GM12878 (cell line): ENCODE measurements at regions not wholly inside any gene's neighbourhood (a gene's known extent, or its start where the extent isn't known, plus 50 kb on each side); places are given as distances from the start of the nearest gene placed in this dataset.

Source experiments
- ATAC-seq: fragments of 200-7000 bp; cut with Tn5 transposase; 3 replicates; pipeline ENCODE4 v1.9.1; 2020; ENCODE audit warnings: mild to moderate bottlenecking, moderate library complexity
- BruUV-seq: library from RNA; stranded (reverse); fragments of 400-500 nt; replicated peaks from 2 replicates; lab custom pipeline; 2021; lab: Mats Ljungman, UMichigan
- CTCF ChIA-PET: fragments of 300-600 bp; sonication (Branson Sonifier 250); formaldehyde crosslinking; extraction: SDS; loops from one replicate; lab custom pipeline; 2021; ENCODE audit warnings: inconsistent platforms; lab: Yijun Ruan, JAX
- POLR2A ChIA-PET: fragments of 350-600 bp; formaldehyde crosslinking; extraction: SDS; loops from one replicate; lab custom pipeline; 2021; ENCODE audit warnings: inconsistent platforms; lab: Charles Lee
- RAD21 ChIA-PET: fragments of 300-600 bp; sonication (Branson Sonifier 250); formaldehyde crosslinking; loops from one replicate; lab custom pipeline; 2023; ENCODE audit warnings: antibody characterized with exemption; ENCODE audit not compliant: unreplicated experiment; lab: Charles Lee
- SMC1A ChIA-PET: fragments of 300-600 bp; sonication (Branson Sonifier 250); formaldehyde crosslinking; loops from one replicate; lab custom pipeline; 2023; ENCODE audit not compliant: unreplicated experiment, uncharacterized antibody; lab: Charles Lee
- DNase-seq: peaks from one replicate; pipeline ENCODE4 v3.0.0-alpha.2; 2011; ENCODE audit warnings: low read depth, low spot score
- FAIRE-seq: peaks from 3 replicates; lab custom pipeline; 2011; peaks lifted over from hg19 to GRCh38; lab: Jason Lieb, UNC
- H2AFZ ChIP-seq: 2 replicates; pipeline ENCODE4 v1.6.0; 2011; ENCODE audit warnings: low read depth, low read length, control low read depth; ENCODE audit not compliant: control insufficient read depth
- H3K27ac ChIP-seq: 2 replicates; pipeline ENCODE4 v1.5.1; 2011; ENCODE audit warnings: control low read depth; ENCODE audit not compliant: control insufficient read depth, insufficient read depth
- H3K27me3 ChIP-seq, 2 experiments: replicated peaks in 1 of 2; 2 replicates each; pipeline versions ENCODE4 v1.6.0 to v1.6.1; 2011; ENCODE audit warnings: low read length in 1 of 2; ENCODE audit not compliant: control insufficient read depth in 2 of 2, insufficient read depth in 2 of 2
- H3K36me3 ChIP-seq, 2 experiments: 2 replicates each; pipeline ENCODE4 v1.5.1; 2011; ENCODE audit warnings: low read length in 1 of 2; ENCODE audit not compliant: control insufficient read depth in 2 of 2, insufficient read depth in 2 of 2
- H3K4me1 ChIP-seq: 2 replicates; pipeline ENCODE4 v1.6.1; 2011; ENCODE audit warnings: mild to moderate bottlenecking, low read length, moderate library complexity, mixed read lengths; ENCODE audit not compliant: control insufficient read depth, insufficient read depth
- H3K4me2 ChIP-seq: 2 replicates; pipeline ENCODE4 v1.6.0; 2011; ENCODE audit warnings: control low read depth; ENCODE audit not compliant: control insufficient read depth, insufficient read depth
- H3K4me3 ChIP-seq: fragments of 200-600 bp; sonication (generic); 2 replicates; pipeline ENCODE4 v1.5.1; 2016
- H3K79me2 ChIP-seq: 2 replicates; pipeline ENCODE4 v1.6.0; 2011; ENCODE audit warnings: low read length; ENCODE audit not compliant: control insufficient read depth, insufficient read depth
- H3K9ac ChIP-seq: 2 replicates; pipeline ENCODE4 v1.8.0; 2011; ENCODE audit warnings: low read length, control low read depth, mixed read lengths; ENCODE audit not compliant: control insufficient read depth, insufficient read depth
- H3K9me3 ChIP-seq: replicated peaks from 3 replicates; pipeline ENCODE4 v1.5.1; 2011; ENCODE audit warnings: mild to moderate bottlenecking, low read length; ENCODE audit not compliant: control insufficient read depth, insufficient read depth
- H4K20me1 ChIP-seq: 2 replicates; pipeline ENCODE4 v1.6.0; 2011; ENCODE audit not compliant: control insufficient read depth, insufficient read depth
- ATF7 ChIP-seq: fragments of 450-650 bp; IDR thresholded peaks from 2 replicates; pipeline ENCODE4 v1.6.1; 2016; ENCODE audit warnings: low read depth, mild to moderate bottlenecking
- BACH1 ChIP-seq: fragments of 450-650 bp; IDR thresholded peaks from 2 replicates; pipeline ENCODE4 v1.6.1; 2017; ENCODE audit warnings: mild to moderate bottlenecking, borderline replicate concordance
- CHD4 ChIP-seq: fragments of 200-600 bp; sonication (generic); IDR thresholded peaks from 2 replicates; pipeline ENCODE4 v1.6.1; 2016; ENCODE audit warnings: mild to moderate bottlenecking
- E2F8 ChIP-seq: fragments of 450-650 bp; IDR thresholded peaks from 2 replicates; pipeline ENCODE4 v1.6.1; 2018; ENCODE audit warnings: mild to moderate bottlenecking, low read depth, moderate library complexity; ENCODE audit not compliant: partially characterized antibody
- HSF1 ChIP-seq: fragments of 150-350 bp; IDR thresholded peaks from 2 replicates; pipeline ENCODE4 v1.6.1; 2014; ENCODE audit warnings: mild to moderate bottlenecking, low read depth, low read length
- MTA2 ChIP-seq: fragments of 450-650 bp; IDR thresholded peaks from 2 replicates; pipeline ENCODE4 v1.6.1; 2016; ENCODE audit warnings: low read depth, mild to moderate bottlenecking, moderate library complexity
- NBN ChIP-seq: fragments of 450-650 bp; IDR thresholded peaks from 2 replicates; pipeline ENCODE4 v1.6.1; 2016
- RAD51 ChIP-seq: fragments of 450-650 bp; IDR thresholded peaks from 2 replicates; pipeline ENCODE4 v1.6.1; 2016; ENCODE audit warnings: moderate library complexity, mild to moderate bottlenecking, inconsistent platforms
- RBBP5 ChIP-seq: fragments of 200-600 bp; sonication (generic); conservative IDR thresholded peaks from 2 replicates; pipeline ENCODE4 v1.6.1; 2016
- SMAD1 ChIP-seq: fragments of 450-650 bp; IDR thresholded peaks from 2 replicates; pipeline ENCODE4 v1.6.1; 2018; ENCODE audit warnings: mild to moderate bottlenecking, low read depth; ENCODE audit not compliant: partially characterized antibody
- SMC3 ChIP-seq: IDR thresholded peaks from 2 replicates; pipeline ENCODE4 v1.6.1; 2011; ENCODE audit warnings: low read length, improper control_type of control experiment, borderline replicate concordance
- TCF12 ChIP-seq: IDR thresholded peaks from 2 replicates; pipeline ENCODE4 v1.6.1; 2011; ENCODE audit warnings: low read depth, mild to moderate bottlenecking, low read length
- ZNF207 ChIP-seq: fragments of 450-650 bp; IDR thresholded peaks from 2 replicates; pipeline ENCODE4 v1.6.1; 2014; ENCODE audit warnings: antibody characterized with exemption, mild to moderate bottlenecking, borderline replicate concordance
- ZNF217 ChIP-seq: fragments of 450-650 bp; IDR thresholded peaks from 2 replicates; pipeline ENCODE4 v1.6.1; 2017; ENCODE audit warnings: antibody characterized with exemption, mild to moderate bottlenecking
- ZNF592 ChIP-seq: fragments of 450-650 bp; IDR thresholded peaks from 2 replicates; pipeline ENCODE4 v1.6.1; 2017; ENCODE audit warnings: mild to moderate bottlenecking, moderate library complexity
- WGBS: methylation state at CpG from one replicate; pipeline ENCODE4 v1.1.6; 2016; ENCODE audit warnings: low lambda C conversion rate; ENCODE audit not compliant: insufficient replicate concordance, insufficient coverage; ENCODE audit errors: missing lambda C conversion rate; 5-methylcytosine and 5-hydroxymethylcytosine counted together
- in situ Hi-C: fragments of 300-500 bp; cut with MboI; formaldehyde crosslinking; loops from 9 replicates; pipeline ENCODE4 v1.14.3; 2018; ENCODE audit warnings: mixed read lengths
- intact Hi-C: fragments of 100-400 bp; cut with micrococcal nuclease; formaldehyde crosslinking; loops from one replicate; pipeline ENCODE4 v1.14.2; 2022; ENCODE audit not compliant: unreplicated experiment
- TF ChIP-seq, protein P1 (sequence below): IDR thresholded peaks from 2 replicates; pipeline ENCODE4 v1.6.1; 2011; ENCODE audit warnings: borderline replicate concordance, low read depth, mild to moderate bottlenecking, moderate library complexity, mixed read lengths, low read length; ENCODE audit not compliant: insufficient read depth; ENCODE audit errors: extremely low read length

DNA sequence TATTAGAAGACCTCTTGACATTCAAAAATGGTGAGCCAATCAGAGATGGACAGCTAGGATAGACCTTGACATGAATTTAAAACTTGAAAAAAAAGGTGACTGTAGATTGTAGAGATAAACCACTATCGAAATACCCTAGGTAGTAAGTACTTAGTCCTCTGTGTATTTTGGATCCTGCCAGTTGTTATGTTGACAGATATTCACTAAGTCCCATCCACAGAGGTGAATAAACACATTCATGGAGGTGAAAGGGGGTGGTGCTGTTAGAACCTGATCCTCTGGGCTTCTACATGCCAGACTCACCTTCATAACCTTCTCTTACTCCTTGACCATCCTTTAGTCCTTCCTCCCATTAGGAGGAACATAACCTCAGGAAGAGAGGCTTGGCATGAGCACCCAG, 72.3 kb downstream of the OTX2 start (continued):
- TF ChIP-seq TCF12 (no peak), MTA2 (no peak), SMC3 (no peak), HSF1 (no peak)

DNA sequence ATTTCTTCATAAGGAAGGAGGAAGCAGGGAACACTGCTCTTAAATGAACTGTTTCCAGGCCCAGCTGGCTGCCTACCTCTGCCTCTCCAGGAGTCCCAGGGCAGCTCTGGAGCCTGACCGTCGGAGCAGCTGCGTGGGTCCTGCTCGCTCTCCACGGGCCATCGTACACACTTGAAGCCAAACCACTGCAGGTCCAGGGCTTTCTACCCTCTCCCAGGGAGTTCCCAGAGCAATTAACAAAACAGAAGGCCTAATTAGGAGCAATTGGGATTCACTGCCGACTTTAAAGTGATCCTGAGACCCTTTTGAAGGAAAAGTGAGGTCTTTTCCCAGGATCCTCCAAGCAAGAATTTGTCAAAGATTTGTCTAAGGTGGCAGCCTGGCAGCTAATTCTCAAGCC, 76.9 kb downstream of the OTX2 start:
- Histone ChIP-seq H3K36me3 (no peaks in the 10 kb centered on the region), H3K4me2 (no peak overlapping the region), H2AFZ (no peak overlapping the region), H3K4me1 (no peaks in the 10 kb centered on the region), H3K9ac (no peak overlapping the region), H4K20me1 (no peaks in the 10 kb centered on the region), H3K27me3 (no peaks in the 10 kb centered on the region), H3K9me3 (no peaks in the 10 kb centered on the region), H3K4me3 (no peak overlapping the region), H3K79me2 (no peaks in the 10 kb centered on the region), H3K27ac (no peak overlapping the region)
- intact Hi-C loops (no loop called here), in situ Hi-C loops (no loop called here)
- no peak for FAIRE-seq
- SMC1A ChIA-PET, result no interaction called here
- CTCF ChIA-PET, result no interaction called here
- WGBS, result 44% methylated on average over 7 of the region's 7 CpGs
- ATAC-seq, result no peak
- RAD21 ChIA-PET, result no interaction called here
- no peak for DNase-seq
- BruUV-seq, result no TSS peak
- POLR2A ChIA-PET, result no interaction called here
- TF ChIP-seq ZNF217 (no peak), NBN (no peak), ATF7 (no peak), SMAD1 (no peak), ZNF207 (no peak), ZNF592 (no peak), BACH1 (no peak), E2F8 (no peak), RAD51 (no peak), RBBP5 (no peak), SMC3 (no peak), CHD4 (no peak)
- TF ChIP-seq, protein P1, sequence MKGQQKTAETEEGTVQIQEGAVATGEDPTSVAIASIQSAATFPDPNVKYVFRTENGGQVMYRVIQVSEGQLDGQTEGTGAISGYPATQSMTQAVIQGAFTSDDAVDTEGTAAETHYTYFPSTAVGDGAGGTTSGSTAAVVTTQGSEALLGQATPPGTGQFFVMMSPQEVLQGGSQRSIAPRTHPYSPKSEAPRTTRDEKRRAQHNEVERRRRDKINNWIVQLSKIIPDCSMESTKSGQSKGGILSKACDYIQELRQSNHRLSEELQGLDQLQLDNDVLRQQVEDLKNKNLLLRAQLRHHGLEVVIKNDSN, result no peak
